GM21423 (cell line): ENCODE measurements at regions not wholly inside any gene's neighbourhood (a gene's known extent, or its start where the extent isn't known, plus 50 kb on each side); places are given as distances from the start of the nearest gene placed in this dataset.

Source experiments
- ATAC-seq: cut with Tn5 transposase; IDR thresholded peaks from one replicate; pipeline ENCODE4 v1.9.1; 2021; ENCODE audit warnings: mild to moderate bottlenecking, moderate library complexity; ENCODE audit not compliant: unreplicated experiment

GRCh38 chr1:244218220-244218619 is 167.1 kb downstream of the ZBTB18 start:
- ATAC-seq: no peak

- ATAC-seq: no peak
Observed at GRCh38 chr1:244219149-244219548, 168.1 kb downstream of the ZBTB18 start.

GRCh38 chr1:244219802-244220201 is 168.7 kb downstream of the ZBTB18 start:
- ATAC-seq: no peak

- ATAC-seq: no peak
Observed at GRCh38 chr1:244220410-244220809, 169.3 kb downstream of the ZBTB18 start.

- ATAC-seq: no peak
Observed at GRCh38 chr1:244221991-244222390, 170.9 kb downstream of the ZBTB18 start.

DNA sequence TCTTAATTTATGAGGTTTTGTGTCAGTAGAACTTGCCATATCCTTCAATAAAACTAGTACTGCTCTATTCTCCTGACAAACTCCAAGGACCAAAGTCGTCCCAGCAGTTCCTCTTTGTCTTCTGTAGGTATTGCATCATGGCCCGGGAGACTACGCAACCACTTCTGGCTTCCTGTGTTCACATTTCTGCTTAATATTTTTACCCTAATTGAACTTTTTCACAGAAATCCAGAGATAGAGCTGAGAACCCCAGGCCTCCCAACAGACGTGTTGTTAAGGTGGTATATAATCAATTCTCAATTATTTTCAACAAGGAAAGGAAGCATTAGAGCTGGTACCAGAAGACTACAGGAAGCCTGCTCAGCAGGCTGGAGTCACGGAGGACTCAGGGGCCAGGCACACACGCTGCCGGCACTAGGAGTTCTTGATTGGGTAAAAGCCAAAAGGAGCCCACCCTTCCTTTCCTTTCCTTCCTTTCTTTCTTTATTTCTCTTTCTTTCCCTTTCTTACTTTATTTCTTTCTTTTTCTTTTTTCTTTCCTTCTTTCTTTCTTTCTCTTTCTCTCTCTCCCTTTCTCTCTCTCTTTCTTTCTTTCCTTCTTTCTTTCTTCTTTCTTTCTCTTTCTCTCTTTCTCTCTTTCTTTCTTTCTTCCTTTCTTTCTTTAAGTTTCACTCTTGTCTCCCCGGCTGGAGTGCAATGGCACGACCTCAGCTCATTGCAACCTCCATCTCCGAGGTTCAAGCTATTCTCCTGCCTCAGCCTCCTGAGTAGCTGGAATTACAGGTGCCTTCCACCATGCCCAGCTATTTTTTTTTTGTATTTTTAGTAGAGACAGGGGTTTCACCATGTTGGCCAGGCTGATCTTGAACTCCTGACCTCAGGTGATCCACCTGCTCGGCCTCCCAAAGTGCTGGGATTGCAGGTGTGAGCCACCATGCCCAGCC is 173.7 kb downstream of the ZBTB18 start:
- no peak for ATAC-seq

DNA sequence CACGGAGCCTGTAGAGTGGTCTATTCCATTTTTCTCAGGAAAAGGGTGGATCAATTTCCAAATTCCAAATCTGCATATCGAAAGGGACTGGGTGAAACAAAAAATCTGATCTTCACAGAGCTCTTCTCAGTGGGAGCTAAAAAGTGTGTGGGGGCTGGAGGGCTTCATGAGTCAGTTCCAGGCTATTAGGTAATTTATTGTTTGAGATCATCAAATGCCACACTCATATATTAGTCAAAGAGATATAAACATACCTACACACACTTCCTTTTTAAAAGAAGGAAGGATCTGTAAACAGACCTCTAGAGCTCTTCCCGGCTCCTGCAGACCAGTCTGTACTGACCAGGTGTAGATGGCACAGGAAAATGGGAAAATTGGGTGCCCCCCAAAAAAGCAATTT is 175.4 kb downstream of the ZBTB18 start:
- no peak for ATAC-seq

GRCh38 chr1:244230470-244230869 is 179.4 kb downstream of the ZBTB18 start:
- ATAC-seq: no peak

DNA sequence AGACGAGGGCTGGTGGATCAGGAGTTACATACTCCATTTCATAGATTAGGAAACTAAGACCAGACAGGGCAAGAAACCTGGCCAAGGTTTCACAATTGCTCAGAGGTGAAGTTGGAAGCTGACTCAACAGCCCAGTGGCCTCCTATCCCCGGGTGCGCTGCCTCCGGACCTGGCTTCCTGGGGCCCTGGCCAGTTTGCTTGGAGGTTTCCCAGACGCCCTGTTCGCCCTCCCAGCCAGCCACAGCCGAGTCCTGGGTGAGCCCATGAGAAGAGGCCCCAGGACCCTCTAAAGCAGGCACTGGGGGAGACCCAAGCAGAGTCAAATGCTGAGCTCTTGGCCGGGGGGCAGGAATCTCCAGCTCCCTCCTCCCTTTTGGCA is 180.1 kb downstream of the ZBTB18 start:
- ATAC-seq: no peak

GRCh38 chr1:244231572-244232315 is 180.7 kb downstream of the ZBTB18 start:
- no peak for ATAC-seq

DNA sequence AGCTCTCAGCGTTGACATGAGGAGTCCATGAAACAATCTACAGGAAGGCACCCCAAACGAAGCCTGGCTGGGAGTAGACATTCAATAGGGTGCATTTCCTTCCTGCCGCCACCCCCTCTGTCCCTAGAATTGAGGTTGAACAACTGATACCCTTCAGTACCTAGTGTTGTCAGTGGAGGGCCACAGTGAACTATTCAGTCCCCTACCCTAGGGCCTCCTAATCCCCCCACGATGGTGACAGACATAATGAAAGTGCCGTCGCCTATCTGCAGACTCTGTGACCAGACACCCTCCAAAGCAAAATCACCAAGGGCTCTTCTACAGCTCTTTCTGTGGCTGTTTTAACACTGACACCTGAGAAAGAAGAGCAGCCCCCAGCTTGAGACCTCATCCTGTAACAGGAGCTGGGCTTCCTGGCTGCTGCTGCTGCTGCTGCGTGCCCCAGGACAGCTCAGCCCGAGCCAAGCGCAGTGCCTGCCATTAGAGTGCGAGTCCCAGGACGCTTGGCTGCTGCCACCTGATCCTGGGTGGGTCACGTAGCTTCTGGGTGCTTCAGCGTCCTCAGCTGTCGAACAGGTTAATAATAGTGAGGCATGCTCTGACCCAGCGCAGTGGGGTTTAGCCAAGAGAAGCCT is 183.0 kb downstream of the ZBTB18 start:
- ATAC-seq: no peak

DNA sequence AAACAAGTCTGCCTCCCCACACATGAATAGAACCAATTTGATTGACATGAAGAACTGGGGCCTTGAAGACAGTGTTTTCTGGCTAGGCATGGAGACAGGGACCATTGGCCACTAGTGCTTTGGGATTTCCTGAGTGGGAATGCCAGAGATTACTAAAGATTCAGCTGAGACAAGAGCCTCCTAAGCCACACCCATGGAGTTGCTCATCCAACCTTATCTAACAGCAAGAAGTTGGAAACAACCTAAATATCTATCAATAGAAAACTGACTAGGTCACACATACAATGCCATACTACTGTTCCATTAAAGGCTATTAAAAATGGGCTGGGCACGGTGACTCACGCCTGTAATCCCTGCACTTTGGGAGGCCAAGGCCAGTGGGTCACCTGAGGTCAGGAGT is 184.1 kb downstream of the ZBTB18 start:
- ATAC-seq: no peak

DNA sequence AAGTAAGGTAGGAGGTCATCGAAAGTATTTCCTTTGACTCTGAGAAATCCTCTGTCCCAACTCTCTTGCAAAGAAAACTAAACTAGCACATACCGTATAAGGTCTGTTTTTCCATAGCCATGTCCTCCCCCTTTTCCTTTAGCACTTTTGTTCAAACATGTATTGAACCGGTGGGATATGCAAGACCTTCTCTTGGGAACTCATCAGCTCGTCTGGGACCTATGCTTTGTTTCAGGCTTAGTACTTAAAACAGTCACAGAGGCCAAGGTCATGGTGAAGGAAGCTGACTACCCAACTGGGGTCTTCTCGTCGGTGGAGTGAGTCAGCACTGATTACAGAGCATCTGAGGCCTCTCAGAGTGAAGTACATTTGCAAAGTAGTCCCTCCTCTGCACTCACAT is 185.0 kb downstream of the ZBTB18 start:
- ATAC-seq: no peak

DNA sequence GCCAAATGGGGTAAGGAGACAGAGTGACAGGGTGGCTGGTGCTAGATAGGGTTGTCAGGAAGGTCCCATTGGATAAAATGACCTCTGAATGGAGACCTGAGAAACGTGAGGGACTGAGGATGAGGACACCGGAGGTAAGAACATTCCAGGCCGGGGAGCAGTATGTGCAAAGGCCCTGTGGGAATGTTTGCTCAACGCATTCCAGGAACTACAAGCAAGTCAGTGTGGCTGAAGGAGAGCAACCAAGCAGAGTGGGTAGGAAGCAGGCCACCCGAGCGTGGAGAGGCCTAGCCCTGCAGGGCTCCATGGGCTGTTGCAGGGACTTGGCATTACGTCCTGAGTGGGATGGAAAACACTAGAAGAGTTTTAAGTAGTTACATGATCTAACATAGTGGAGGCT is 185.6 kb downstream of the ZBTB18 start:
- ATAC-seq: no peak

GRCh38 chr1:244237445-244237844 is 186.4 kb downstream of the ZBTB18 start:
- ATAC-seq: no peak

- ATAC-seq: no peak
Observed at GRCh38 chr1:244239261-244239770, 188.2 kb downstream of the ZBTB18 start.

DNA sequence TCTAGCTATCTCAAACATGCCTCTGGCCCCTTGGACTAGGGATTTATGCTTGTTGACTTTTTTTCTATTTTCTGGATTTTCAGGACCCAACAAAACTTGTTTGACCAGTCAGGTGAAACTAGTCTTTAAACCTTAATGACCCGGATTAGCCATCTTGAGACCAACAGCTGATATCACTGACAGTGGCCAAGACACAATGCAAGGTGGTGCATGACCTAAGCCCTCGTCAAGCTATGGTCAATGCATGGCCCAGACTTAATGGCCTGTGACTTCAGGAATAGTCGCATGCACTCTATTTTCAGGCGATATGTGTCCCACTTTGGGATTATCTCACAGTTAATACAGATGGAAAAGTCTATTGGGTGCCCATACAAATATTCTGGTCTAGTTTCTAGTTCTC is 190.4 kb downstream of the ZBTB18 start:
- no peak for ATAC-seq

- ATAC-seq: no peak
Observed at GRCh38 chr1:244242446-244242845, 191.4 kb downstream of the ZBTB18 start.

- no peak for ATAC-seq
Observed at GRCh38 chr1:244246334-244246733, 195.3 kb downstream of the ZBTB18 start.

DNA sequence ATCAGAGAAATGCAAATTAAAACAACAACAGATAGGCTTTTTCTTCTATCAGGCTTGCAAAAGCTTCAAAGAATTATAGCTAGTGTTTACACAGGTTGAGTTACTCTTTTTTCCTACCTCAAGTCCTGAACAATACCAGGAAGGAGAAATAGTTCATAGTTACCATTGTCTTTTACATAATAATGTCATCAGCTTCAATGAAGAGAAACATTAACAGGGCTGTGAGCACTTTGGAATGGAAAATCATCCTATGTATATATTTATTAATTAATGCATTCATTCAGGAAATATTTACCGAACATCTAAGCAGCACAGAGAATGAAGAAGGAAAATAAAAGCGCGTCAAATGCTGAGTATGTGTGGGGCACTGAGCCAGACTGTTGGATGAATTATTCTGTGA is 197.3 kb downstream of the ZBTB18 start:
- ATAC-seq: no peak

DNA sequence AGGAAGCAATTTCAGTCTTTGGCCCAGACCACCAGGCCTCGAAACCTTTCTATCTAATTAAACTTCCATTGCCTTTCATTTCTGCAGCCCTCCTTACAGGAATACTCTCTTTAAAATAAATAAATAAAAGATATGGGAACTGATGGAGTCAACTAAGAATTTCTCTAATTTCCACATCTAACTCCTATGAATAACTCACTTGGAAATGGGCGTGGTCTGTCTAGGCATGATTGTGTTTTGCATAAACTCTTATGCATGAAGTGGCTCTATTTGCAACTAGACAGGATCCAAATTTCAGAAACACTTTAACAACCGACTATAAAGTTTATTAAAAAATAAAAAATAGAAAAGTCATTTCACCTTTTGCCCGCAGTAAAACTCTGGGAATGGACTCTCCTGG is 199.5 kb downstream of the ADSS2 start:
- ATAC-seq: no peak
